HG03025 (cell line): ENCODE measurements at regions not wholly inside any gene's neighbourhood (a gene's known extent, or its start where the extent isn't known, plus 50 kb on each side); places are given as distances from the start of the nearest gene placed in this dataset.

ENCODE experiments used
- ATAC-seq: cut with Tn5 transposase; IDR thresholded peaks from one replicate; pipeline ENCODE4 v1.9.1; 2021; ENCODE audit warnings: mild to moderate bottlenecking, moderate library complexity; ENCODE audit not compliant: unreplicated experiment, low FRiP score

GRCh38 chr2:41853427-41854191, 194.2 kb upstream of the PKDCC start:
- ATAC-seq, result no peak

DNA sequence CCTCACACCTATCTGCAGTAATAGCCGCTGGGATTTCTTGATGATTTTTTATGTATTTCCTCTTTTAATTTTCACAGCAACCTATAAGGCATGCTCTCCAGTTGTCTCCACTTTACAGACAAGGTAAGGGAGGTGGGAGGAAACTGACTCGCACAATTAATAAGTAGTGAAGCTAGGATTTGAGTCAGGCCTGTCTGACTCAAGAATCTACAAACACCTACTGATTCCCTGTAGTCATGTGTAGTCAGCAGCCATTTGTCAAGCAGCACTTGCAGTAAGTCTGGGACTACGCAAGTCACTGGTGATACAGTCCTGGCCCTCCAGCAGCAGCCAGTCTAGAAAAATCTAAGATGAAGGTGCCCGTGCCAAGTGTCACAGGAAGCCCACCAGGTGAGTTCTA, 193.6 kb upstream of the PKDCC start:
- no peak for ATAC-seq

DNA sequence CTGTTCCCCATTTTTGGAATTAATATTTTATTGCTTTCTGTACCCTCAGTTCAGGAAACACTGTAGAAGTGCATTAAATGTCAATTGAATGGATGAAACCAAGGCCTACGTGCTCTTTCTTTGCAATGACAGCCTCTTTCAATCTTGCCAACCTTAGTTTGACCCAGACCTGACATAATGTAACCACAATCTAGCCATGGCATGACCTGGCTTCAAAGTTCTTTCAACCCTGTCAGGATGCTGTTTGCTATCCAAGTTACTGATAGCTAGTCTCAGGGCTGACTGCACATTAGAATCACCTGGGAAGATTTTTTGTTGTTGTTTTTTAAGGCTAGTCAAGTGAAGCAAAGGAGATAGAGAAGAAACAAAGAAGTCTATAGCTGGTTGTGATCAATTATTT, 190.9 kb upstream of the PKDCC start:
- ATAC-seq, result no peak

GRCh38 chr2:41859615-41860514, 188.0 kb upstream of the PKDCC start:
- no peak for ATAC-seq

DNA sequence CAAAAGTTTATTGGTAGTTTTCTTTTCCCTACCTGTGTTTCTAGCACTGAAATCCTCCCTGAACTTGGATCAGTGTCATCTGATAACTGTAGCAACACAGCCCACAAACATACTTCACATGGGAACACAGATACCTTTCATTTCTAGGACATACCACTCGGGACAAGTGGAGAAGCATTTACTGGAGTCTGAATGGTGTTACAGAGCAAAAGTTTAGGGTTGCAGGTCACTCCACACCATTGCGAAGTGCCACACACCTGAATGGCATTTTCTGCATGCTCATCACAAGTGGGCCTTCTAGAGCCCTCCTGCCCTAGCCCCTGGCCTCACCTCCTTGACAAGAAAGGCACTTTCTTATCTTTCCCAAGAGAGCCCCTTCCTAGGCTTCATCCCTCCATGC, 184.8 kb upstream of the PKDCC start:
- ATAC-seq, result no peak

- no peak for ATAC-seq
Measured at GRCh38 chr2:41865263-41865662, 182.6 kb upstream of the PKDCC start.

DNA sequence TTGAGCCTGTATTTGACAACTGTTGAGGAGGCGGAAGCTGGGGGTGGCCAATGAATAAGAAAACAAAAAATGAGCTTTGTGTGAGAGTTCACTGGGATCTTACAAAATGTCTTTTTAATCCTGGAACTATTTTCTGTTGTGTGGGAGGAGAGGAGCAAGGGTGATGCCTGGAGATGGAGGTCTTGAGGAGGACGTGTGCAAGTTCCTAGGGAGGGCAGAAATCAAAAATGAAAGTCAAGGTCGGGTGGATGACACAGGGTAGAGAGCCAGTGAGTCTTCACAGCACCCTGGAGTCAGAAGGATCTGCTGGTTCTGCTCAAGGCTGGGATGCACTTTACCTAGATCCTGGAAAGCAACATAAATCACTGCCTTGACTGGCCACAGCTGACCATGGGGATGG, 180.3 kb upstream of the PKDCC start:
- ATAC-seq, result no peak

DNA sequence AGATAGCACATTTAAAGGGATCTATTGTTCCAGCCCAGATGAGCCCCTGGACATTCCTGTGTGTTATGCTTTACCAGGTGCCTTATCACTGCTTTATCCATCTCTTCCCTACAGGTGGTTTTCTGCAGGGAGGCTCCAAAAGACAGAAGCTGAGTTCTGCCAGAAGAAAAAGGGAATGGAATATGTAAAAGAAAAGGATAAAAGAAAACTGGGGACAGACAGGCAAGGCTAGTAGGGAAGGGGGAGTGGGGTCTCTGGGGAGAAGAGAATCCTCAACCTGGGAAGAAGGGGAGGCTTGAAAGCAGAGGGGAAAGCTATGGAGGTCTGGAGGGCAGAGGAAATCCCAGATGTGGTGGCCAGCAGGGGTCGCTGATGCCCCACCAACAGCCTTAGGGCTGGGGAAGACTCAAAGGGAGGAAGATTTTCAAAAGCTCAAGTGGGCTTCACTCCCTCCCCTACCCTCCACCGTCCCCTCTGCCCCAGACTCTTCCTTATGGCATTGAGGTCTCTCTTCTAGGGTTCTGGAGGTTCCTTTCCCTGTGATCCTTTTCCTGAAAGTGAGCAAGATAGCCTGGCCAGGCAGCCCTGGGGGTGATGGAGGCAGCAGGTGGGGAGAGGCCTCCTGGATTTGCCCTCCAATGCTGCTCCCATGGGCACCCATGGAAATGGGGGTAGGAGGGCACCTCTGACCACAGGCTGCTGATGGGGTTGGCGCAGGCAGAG, 178.1 kb upstream of the PKDCC start:
- ATAC-seq, result peak; percentile 55

DNA sequence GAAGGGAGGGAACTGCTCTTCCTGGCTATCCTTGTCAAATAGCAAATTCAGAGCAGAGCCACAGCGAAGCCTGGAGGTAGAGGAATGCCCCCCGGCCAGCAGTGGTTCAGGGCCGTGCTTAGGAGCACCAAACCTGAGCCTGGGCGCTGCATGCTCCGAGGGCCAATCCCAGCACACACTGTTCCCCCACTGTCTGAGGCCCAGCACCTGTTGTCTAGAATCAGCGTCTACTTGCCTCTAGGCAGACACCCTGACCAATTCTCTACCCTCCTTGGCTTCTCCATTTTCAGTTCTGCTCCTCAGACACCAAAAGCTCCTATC, 177.6 kb upstream of the PKDCC start:
- ATAC-seq, result no peak

- no peak for ATAC-seq
Measured at GRCh38 chr2:41871080-41871479, 176.7 kb upstream of the PKDCC start.

DNA sequence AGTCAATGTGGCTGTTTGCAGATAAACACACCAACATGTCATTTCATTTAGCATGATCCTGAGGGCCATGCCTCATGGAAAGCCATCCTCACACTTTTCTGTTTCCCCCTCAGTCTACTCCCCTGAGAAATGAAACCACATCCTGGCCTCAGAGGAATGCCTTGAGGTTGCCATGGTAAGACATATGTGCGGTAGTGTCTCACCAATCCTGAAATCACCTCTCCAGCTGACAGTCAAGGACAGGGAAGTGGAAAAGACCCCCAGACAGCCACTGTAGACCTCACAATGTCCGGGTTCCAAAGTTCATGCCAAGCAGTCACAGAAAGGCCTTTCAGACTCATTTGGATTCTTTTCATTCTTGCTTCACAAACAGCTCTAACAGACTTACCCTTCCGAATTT, 175.2 kb upstream of the PKDCC start:
- ATAC-seq, result no peak

- ATAC-seq, result no peak
Measured at GRCh38 chr2:41873102-41874031, 174.5 kb upstream of the PKDCC start.

GRCh38 chr2:41877114-41877678, 170.6 kb upstream of the PKDCC start:
- ATAC-seq, result no peak

DNA sequence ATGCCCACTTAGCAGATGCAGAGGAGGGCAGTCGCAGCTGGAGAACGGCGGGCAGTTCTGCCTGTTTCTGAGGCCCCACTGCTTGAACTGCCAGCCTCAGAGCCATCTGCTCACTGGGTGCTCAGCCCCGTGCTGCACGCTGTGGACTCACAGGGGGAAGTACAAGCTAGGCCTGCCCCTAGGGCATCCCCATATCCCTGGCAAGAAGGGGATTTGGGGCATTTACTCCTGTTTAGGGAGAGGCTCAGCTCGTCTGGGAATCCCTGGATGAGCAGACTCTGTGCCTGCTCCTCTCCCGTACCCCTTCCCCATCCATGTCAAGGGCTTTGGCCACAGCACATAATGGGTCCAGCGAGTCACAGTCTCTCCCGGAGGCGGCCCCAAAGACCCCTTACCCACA, 169.8 kb upstream of the PKDCC start:
- ATAC-seq, result no peak

DNA sequence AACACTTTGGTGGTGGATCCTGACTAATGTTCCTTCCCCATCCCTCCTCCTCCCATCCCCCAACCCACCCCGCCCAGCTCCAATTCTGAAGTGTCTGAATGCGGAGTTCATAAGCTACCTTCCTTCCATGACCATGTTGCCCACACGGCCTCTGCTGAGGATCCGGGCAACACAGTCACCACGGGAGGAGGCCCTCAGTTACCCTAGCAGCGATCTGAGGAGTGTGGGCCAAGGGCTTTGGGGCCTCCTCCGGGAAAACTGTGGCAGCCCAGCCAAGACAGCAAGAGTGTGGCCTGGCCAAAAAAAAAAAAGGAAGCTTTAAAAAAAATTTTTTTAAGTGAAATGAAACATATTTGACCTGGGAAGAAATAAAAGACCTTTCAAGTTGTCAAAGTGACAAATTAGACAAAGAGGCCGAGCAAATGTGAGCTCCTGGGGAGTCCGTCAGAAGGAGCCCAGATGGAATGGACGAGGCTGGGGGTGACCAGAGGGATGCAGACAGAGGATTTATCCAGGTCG, 169.0 kb upstream of the PKDCC start:
- ATAC-seq, result no peak

DNA sequence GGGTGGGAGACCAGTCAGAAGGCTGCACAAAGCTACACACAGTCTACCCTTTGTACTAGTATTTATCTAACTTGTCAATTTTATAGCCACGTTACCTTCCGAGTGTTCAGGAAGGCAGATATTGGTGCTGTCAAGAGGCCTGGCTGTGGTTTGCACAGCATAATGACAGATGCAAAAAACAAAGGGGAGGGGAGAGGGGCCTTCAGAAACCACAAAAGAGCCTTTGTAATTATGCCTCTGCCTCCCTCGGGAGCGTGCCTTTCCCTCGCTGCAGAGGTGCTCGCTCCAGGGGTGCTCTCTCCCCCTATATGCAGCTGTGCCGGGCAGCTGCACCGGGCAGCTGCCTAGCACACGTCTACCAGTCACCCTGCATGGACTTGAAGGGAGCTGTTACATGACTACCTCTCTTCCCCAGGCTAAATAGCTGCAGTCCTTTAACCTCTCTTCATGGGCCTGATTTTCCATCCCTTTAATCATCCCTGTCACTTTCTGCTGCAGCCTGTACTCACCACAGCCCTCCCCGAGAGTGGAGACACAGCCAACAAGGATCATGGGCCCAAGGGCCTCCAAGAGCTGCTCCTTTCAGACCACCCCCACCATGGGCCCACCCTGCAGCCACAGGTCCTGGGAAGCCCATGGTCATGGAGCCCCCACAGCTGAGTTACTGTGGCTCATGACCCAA, 168.4 kb upstream of the PKDCC start:
- no peak for ATAC-seq

DNA sequence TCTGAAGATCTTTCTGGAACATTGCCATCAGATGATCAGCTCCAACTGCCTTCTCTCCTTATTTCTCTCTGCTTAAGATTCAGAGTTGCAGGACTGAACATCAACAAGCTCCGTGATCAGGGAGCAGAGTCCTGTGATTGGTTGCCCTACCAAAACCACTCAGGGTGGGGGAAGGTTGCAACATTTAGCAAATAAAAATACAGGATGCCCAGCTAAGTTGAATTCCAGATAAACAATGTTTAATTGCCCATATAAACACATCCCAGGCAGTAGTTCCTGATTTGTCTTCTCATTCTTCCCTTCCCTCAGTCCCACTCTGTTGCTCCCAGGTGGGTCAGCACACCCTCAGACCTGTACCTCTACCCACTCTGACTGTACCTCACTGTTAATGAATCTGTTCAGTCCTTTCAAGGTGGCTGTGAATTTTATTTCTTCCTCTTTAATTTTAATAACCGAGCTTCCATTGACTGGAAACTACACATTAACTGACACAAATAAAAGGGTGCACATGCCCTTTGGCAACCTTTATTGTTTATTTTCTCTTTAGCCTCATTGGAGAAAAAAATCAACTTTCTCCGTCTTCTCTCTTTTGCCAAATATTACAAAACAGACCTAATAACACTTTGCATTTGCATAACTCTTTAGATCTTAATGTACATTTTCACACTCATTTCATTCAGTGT, 167.1 kb upstream of the PKDCC start:
- ATAC-seq, result no peak

DNA sequence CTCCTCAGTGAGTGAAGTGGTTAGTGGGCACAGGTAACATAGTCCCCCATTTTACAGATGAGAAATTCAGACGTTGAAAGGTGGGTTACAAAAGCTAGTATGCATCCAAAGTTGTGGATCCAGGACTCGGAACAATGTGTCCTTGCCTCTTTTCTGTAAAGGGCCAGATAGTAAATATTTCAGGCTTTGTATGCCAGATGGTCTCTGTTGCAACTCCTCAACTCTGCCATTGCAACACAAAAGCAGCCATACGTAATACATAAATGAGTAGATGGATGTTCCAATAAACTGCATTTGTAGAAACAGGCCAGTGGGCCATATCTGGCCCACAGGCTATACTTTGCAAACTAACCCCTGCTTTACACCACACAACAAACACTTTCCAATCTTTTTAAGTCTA, 166.6 kb upstream of the PKDCC start:
- no peak for ATAC-seq

GRCh38 chr2:41884718-41885117, 163.1 kb upstream of the PKDCC start:
- no peak for ATAC-seq
